NCI-H510A (cell line): ENCODE measurements at regions not wholly inside any gene's neighbourhood (a gene's known extent, or its start where the extent isn't known, plus 50 kb on each side); places are given as distances from the start of the nearest gene placed in this dataset.
"Not testable (repeated sequence)": the region's sequence is repeated elsewhere in the genome, so short reads cannot be mapped to it uniquely, and the experiment has no call there.

Experiments used
- DNase-seq: peaks from one replicate; lab custom pipeline; 2025; lab: John Stamatoyannopoulos, UW

GRCh38 chr4:75422998-75423397, 91.2 kb downstream of the RCHY1 start:
- DNase-seq, result no peak

GRCh38 chr4:75412746-75413145, 101.5 kb downstream of the RCHY1 start:
- no peak for DNase-seq

- no peak for DNase-seq
Observed at GRCh38 chr4:75398501-75398900, 115.7 kb downstream of the RCHY1 start.

GRCh38 chr4:75391489-75392166, 122.6 kb downstream of the RCHY1 start:
- DNase-seq, result no peak

- DNase-seq, result not testable (repeated sequence)
Observed at GRCh38 chr4:75386426-75386825, 127.8 kb downstream of the RCHY1 start.

GRCh38 chr4:75385106-75385505, 129.1 kb downstream of the RCHY1 start:
- no peak for DNase-seq

GRCh38 chr4:75376543-75376942, 137.7 kb downstream of the RCHY1 start:
- no peak for DNase-seq

GRCh38 chr4:75371915-75372314, 142.3 kb downstream of the RCHY1 start:
- no peak for DNase-seq

- DNase-seq, result no peak
Observed at GRCh38 chr4:75370576-75370975, 143.6 kb downstream of the RCHY1 start.

GRCh38 chr4:75345423-75345822, 168.8 kb downstream of the RCHY1 start:
- DNase-seq, result no peak

- no peak for DNase-seq
Observed at GRCh38 chr4:75344915-75345314, 169.3 kb downstream of the RCHY1 start.

GRCh38 chr4:75343333-75343732, 170.9 kb downstream of the RCHY1 start:
- no peak for DNase-seq

- DNase-seq, result no peak
Observed at GRCh38 chr4:75340561-75340960, 173.6 kb downstream of the RCHY1 start.

GRCh38 chr4:75338352-75338880, 175.8 kb downstream of the RCHY1 start:
- no peak for DNase-seq

- no peak for DNase-seq
Observed at GRCh38 chr4:75327804-75328512, 186.2 kb downstream of the RCHY1 start.

GRCh38 chr4:75325318-75325979, 188.8 kb downstream of the RCHY1 start:
- DNase-seq, result no peak

- DNase-seq, result no peak
Observed at GRCh38 chr4:75321484-75321883, 192.7 kb downstream of the RCHY1 start.

GRCh38 chr4:75317641-75318040, 196.6 kb downstream of the RCHY1 start:
- DNase-seq, result not testable (repeated sequence)

- DNase-seq, result no peak
Observed at GRCh38 chr4:75308049-75308448, 206.2 kb downstream of the RCHY1 start.

- DNase-seq, result no peak
Observed at GRCh38 chr4:75306506-75306905, 207.7 kb downstream of the RCHY1 start.

- DNase-seq, result no peak
Observed at GRCh38 chr4:75302648-75303047, 211.6 kb downstream of the RCHY1 start.

- peak; percentile 70 for DNase-seq
Observed at GRCh38 chr4:75289914-75290582, 224.2 kb downstream of the RCHY1 start.
